GM06990 (cell line): ENCODE measurements at regions not wholly inside any gene's neighbourhood (a gene's known extent, or its start where the extent isn't known, plus 50 kb on each side); places are given as distances from the start of the nearest gene placed in this dataset.

ENCODE experiments used
- DNase-seq: peaks from one replicate; pipeline ENCODE4 v3.0.0-alpha.2; 2011; ENCODE audit not compliant: insufficient read length; ENCODE audit errors: extremely low read depth
- H3K27me3 ChIP-seq: replicated peaks from 2 replicates; pipeline ENCODE4 v1.6.0; 2011; ENCODE audit warnings: low read length; ENCODE audit not compliant: control insufficient read depth, insufficient read depth
- H3K36me3 ChIP-seq: 2 replicates; pipeline ENCODE4 v1.5.1; 2011; ENCODE audit warnings: low read length; ENCODE audit not compliant: control insufficient read depth, insufficient read depth
- H3K4me3 ChIP-seq: replicated peaks from 2 replicates; pipeline ENCODE4 v1.5.1; 2011; ENCODE audit warnings: low read depth, mild to moderate bottlenecking, control low read depth, low read length
- CTCF ChIP-seq: IDR thresholded peaks from 2 replicates; pipeline ENCODE4 v1.5.1; 2011; ENCODE audit warnings: low read length, control low read depth, mild to moderate bottlenecking, inconsistent platforms; ENCODE audit not compliant: insufficient read depth, poor library complexity, severe bottlenecking

- Histone ChIP-seq H3K4me3 (no peak overlapping the region), H3K27me3 (no peaks in the 10 kb centered on the region), H3K36me3 (no peaks in the 10 kb centered on the region)
- TF ChIP-seq CTCF, result no peak
- DNase-seq, result no peak
Observed at GRCh38 chr10:123287594-123288247, 133.5 kb downstream of the BUB3 start.

GRCh38 chr10:123289432-123289831 is 135.2 kb downstream of the BUB3 start:
- Histone ChIP-seq H3K27me3 (no peaks in the 10 kb centered on the region), H3K4me3 (no peak overlapping the region), H3K36me3 (no peaks in the 10 kb centered on the region)
- no peak for DNase-seq
- no peak for TF ChIP-seq CTCF

GRCh38 chr10:123294109-123294508 is 139.9 kb downstream of the BUB3 start:
- DNase-seq, result no peak
- Histone ChIP-seq H3K36me3 (no peaks in the 10 kb centered on the region), H3K27me3 (no peaks in the 10 kb centered on the region), H3K4me3 (no peak overlapping the region)
- no peak for TF ChIP-seq CTCF

GRCh38 chr10:123294886-123295285 is 140.7 kb downstream of the BUB3 start:
- no peak for DNase-seq
- Histone ChIP-seq H3K4me3 (no peak overlapping the region), H3K36me3 (no peaks in the 10 kb centered on the region), H3K27me3 (no peaks in the 10 kb centered on the region)
- no peak for TF ChIP-seq CTCF

GRCh38 chr10:123295644-123296043 is 141.4 kb downstream of the BUB3 start:
- no peaks in the 10 kb centered on the region for H3K27me3 ChIP-seq
- H3K4me3 ChIP-seq, result no peak overlapping the region
- no peak for TF ChIP-seq CTCF
- DNase-seq, result no peak
- no peaks in the 10 kb centered on the region for H3K36me3 ChIP-seq

GRCh38 chr10:123297175-123297574 is 143.0 kb downstream of the BUB3 start:
- no peak for TF ChIP-seq CTCF
- Histone ChIP-seq H3K27me3 (no peaks in the 10 kb centered on the region), H3K4me3 (no peak overlapping the region), H3K36me3 (no peaks in the 10 kb centered on the region)
- DNase-seq, result no peak
